ENCODE measurements at regions not wholly inside any gene's neighbourhood (a gene's known extent, or its start where the extent isn't known, plus 50 kb on each side); places are given as distances from the start of the nearest gene placed in this dataset.
A peak's percentile ranks its signal among the peaks of the same experiment; 100 is the strongest.
"Not testable (repeated sequence)": the region's sequence is repeated elsewhere in the genome, so short reads cannot be mapped to it uniquely, and the experiment has no call there.

DNA sequence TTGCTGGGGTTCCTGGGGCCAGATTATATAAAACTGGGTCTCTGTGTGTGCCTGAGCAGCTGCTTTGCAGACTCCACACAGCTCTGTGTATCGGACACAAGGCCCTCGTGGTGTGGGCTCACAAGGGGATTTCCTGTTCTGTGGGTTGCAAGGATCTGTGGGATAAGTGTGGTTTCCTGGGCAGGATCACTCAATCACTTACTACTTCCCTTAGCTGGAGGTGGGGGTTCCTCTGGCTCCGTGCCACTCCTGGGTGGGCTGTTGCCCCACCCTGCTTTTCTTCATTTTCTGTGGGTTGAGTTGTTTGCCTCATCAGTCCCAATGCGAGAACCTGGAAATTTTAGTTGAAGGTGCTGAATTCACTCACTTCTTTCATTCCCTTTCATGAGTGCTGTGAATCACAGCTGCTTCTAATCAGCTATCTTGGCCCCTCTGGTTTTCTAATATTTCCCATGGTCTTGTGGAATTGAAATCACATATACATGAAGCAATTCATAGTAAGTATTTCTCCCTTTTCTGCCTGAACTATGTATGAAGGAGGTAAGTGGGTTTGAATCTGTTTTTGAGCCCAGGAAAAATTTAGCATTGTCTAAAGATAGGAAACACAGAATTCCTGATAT, 196.3 kb downstream of the DCDC2C start:
- no peak for DNase-seq (ENCODE audit: low read depth, low spot score)

GRCh38 chr2:3902131-3902530, 198.8 kb downstream of the DCDC2C start:
- DNase-seq (ENCODE audit: low read depth, low spot score), result no peak

- no peak for DNase-seq (ENCODE audit: low read depth, low spot score)
Measured at GRCh38 chr2:3904061-3904460, 200.7 kb downstream of the DCDC2C start.

GRCh38 chr2:3908498-3908897, 205.1 kb downstream of the DCDC2C start:
- DNase-seq (ENCODE audit: low read depth, low spot score), result not testable (repeated sequence)

GRCh38 chr2:3911882-3912455, 208.6 kb downstream of the DCDC2C start:
- DNase-seq (ENCODE audit: low read depth, low spot score), result no peak

- no peak for DNase-seq (ENCODE audit: low read depth, low spot score)
Measured at GRCh38 chr2:3913166-3913565, 209.8 kb downstream of the DCDC2C start.

DNA sequence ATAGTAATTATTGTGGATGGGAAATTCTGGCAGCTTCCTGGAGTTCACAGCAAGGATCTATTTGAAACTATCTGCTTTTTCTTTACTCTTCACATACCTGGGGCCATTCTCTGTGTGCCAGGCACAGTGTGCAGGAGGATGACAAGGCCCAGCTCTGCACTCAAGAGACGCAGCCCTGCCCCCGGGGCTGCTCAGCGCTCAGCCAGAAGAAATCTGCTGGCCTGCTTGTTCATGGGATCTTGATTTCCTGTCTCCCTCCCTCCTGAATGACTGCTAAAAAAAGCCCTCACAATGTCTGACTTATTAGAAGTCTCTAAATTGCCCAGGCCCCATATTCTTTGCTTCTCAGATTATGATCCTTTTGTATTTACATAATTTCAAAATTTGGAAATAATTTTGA, 210.9 kb downstream of the DCDC2C start:
- no peak for DNase-seq (ENCODE audit: low read depth, low spot score)

DNA sequence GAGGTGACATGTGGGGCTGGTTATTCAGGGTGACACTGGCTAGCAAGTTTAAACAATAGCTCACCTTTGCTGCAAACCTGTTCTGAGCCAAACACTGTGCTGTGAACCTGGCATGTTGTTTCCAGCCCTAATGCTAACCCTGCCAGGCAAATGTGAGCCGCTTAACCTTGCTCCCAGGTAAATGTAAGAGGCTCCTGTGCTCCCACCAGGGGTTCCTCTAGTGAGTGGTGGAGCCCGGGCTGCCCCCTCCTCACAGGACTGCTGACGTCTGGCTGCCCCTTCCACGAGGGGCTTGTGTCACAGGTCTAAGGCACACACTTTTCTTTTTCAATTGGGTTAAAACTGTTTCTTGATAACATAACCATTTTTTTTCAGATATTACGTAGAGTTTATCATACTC, 223.7 kb downstream of the DCDC2C start:
- DNase-seq (ENCODE audit: low read depth, low spot score), result no peak

DNA sequence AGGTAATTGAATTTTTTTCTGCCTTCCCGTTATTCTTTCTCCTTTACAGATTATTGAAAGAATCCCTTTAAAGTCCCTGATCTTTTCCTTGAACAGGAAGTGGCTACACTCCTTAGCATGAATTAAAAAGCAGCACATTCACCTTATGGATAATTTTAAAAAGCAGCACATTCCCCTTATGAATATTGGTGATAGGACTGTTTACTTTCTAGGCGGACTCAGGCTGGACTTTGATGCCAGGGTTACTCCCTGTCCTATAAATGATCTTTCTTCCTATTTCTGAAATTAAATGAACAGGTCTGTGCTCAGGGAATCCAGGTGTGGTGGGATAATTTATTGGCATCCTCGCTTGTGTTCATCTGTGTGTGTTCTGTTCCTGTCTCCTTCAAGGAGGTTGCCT, 226.0 kb downstream of the DCDC2C start:
- DNase-seq (ENCODE audit: low read depth, low spot score), result no peak

DNA sequence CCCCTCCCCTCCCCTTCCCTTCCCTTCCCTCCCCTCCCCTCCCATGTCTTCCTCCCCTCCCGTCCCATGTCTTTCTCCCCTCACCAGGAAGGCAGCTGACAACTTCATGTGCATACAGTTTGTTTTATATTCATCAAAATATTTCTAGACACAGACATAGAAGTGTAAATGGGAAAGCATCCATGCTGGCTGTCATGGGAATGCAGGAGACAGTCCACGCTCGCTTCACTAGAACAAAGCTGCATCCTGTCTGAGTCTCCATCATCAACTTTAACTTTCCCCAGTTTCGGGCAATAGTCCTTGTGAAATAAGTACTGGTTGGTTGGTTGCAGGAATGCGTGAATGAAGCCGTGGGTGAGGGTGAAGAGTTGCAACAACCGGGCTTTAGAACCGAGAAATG, 226.9 kb downstream of the DCDC2C start:
- no peak for DNase-seq (ENCODE audit: low read depth, low spot score)

GRCh38 chr2:3940661-3941060, 237.3 kb downstream of the DCDC2C start:
- no peak for DNase-seq (ENCODE audit: low read depth, low spot score)

DNA sequence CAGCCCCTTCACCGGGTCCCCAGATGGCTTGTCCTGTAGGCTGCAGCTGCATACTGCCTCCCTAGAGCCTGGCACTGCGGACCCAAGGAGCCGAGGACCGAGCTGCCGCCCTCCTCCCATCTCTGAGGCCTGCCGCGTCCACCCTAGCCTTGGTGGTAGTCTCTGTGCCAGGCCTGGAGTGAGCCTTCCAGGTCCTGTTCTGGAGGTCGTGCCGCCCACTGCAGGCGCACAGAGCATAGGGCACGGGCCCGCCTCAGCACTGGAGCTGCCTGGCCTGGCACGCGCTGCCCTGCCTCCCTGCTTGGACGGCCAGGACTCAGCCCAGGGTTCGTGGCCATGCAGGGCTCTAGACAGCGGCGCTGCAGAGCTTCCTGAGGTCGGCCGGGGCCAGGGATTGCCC, 239.5 kb downstream of the DCDC2C start:
- no peak for DNase-seq (ENCODE audit: low read depth, low spot score)

- no peak for DNase-seq (ENCODE audit: low read depth, low spot score)
Measured at GRCh38 chr2:3944071-3944470, 240.7 kb downstream of the DCDC2C start.

- DNase-seq (ENCODE audit: low read depth, low spot score), result no peak
Measured at GRCh38 chr2:3944841-3945240, 241.5 kb downstream of the DCDC2C start.

GRCh38 chr2:3948191-3948590, 244.8 kb downstream of the DCDC2C start:
- no peak for DNase-seq (ENCODE audit: low read depth, low spot score)

DNA sequence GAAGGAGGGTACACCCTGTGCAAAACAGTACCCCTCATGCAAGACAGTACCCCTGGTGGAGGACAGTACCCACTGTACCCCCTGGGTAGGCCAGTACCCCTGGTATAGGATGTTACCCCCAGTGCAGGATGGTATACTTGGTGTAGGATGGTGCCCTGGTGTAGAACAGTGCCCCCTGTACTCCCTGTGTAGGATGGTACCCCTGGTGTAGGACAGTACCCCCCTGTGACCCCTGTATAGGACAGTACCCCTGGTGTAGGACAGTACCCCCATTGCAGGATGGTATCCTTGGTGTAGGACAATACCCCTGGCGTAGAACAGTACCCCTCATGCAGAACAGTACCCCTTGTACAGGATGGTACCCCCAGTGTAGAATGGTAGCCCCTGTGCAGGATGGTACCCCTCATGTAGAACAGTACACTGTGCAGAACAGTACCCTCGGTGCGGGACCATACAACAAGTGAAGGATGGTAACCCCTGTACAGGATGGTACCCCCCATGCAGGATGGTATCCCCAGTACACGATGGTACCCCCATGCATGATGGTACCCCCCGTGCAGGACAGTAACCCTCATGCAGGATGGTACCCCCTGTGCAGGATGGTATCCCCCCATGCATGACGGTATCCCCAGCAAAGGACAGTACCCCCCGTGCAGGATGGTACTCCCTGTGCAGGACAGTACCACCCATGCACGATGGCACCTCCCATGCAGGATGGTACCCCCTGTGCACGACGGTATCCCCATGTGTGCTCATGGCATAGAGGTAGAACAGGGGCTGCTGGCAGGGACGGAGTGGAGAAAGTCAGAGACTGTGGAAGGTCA, 248.0 kb downstream of the DCDC2C start:
- no peak for DNase-seq (ENCODE audit: low read depth, low spot score)

GRCh38 chr2:3952866-3953516, 249.6 kb downstream of the DCDC2C start:
- DNase-seq (ENCODE audit: low read depth, low spot score), result no peak

GRCh38 chr2:3954261-3954660, 250.9 kb downstream of the DCDC2C start:
- no peak for DNase-seq (ENCODE audit: low read depth, low spot score)

- no peak for DNase-seq (ENCODE audit: low read depth, low spot score)
Measured at GRCh38 chr2:3956406-3956805, 253.0 kb downstream of the DCDC2C start.

GRCh38 chr2:3956892-3957291, 253.5 kb downstream of the DCDC2C start:
- DNase-seq (ENCODE audit: low read depth, low spot score), result no peak

- no peak for DNase-seq (ENCODE audit: low read depth, low spot score)
Measured at GRCh38 chr2:3958465-3958864, 255.1 kb downstream of the DCDC2C start.

GRCh38 chr2:3958969-3959368, 255.6 kb downstream of the DCDC2C start:
- DNase-seq (ENCODE audit: low read depth, low spot score), result no peak

GRCh38 chr2:3959372-3959771, 256.0 kb downstream of the DCDC2C start:
- DNase-seq (ENCODE audit: low read depth, low spot score), result peak; percentile 1

Data from smooth muscle cell of the brain vasculature (primary cell).